ENCODE measurements at regions not wholly inside any gene's neighbourhood (a gene's known extent, or its start where the extent isn't known, plus 50 kb on each side); places are given as distances from the start of the nearest gene placed in this dataset.
A peak's percentile ranks its signal among the peaks of the same experiment; 100 is the strongest.

GRCh38 chr20:61163031-61163430, 89.0 kb upstream of the CDH4 start:
- no peak for DNase-seq (ENCODE audit: extremely low read depth in 1 of 11, low read depth in 9 of 11, low spot score in 4 of 11)

GRCh38 chr20:61166324-61166723, 85.7 kb upstream of the CDH4 start:
- no peak for DNase-seq (ENCODE audit: extremely low read depth in 1 of 11, low read depth in 9 of 11, low spot score in 4 of 11)

- no peak for DNase-seq (ENCODE audit: extremely low read depth in 1 of 11, low read depth in 9 of 11, low spot score in 4 of 11)
Measured at GRCh38 chr20:61168605-61169004, 83.5 kb upstream of the CDH4 start.

GRCh38 chr20:61169874-61170273, 82.2 kb upstream of the CDH4 start:
- DNase-seq (ENCODE audit: extremely low read depth in 1 of 11, low read depth in 9 of 11, low spot score in 4 of 11) = peak in 2 of 11 donors; percentile 63 to 67

GRCh38 chr20:61170496-61171320, 81.4 kb upstream of the CDH4 start:
- no peak for DNase-seq (ENCODE audit: extremely low read depth in 1 of 11, low read depth in 9 of 11, low spot score in 4 of 11)

- DNase-seq (ENCODE audit: extremely low read depth in 1 of 11, low read depth in 9 of 11, low spot score in 4 of 11) = no peak
Measured at GRCh38 chr20:61173267-61173666, 78.8 kb upstream of the CDH4 start.

- DNase-seq (ENCODE audit: extremely low read depth in 1 of 11, low read depth in 9 of 11, low spot score in 4 of 11) = no peak
Measured at GRCh38 chr20:61173961-61174725, 77.9 kb upstream of the CDH4 start.

- no peak for DNase-seq (ENCODE audit: extremely low read depth in 1 of 11, low read depth in 9 of 11, low spot score in 4 of 11)
Measured at GRCh38 chr20:61176874-61177273, 75.2 kb upstream of the CDH4 start.

GRCh38 chr20:61178551-61179071, 73.5 kb upstream of the CDH4 start:
- peak in 3 of 11 donors; percentile 32 to 59 (median 40) for DNase-seq (ENCODE audit: extremely low read depth in 1 of 11, low read depth in 9 of 11, low spot score in 4 of 11)

- DNase-seq (ENCODE audit: extremely low read depth in 1 of 11, low read depth in 9 of 11, low spot score in 4 of 11) = no peak
Measured at GRCh38 chr20:61184194-61184593, 67.9 kb upstream of the CDH4 start.

- DNase-seq (ENCODE audit: extremely low read depth in 1 of 11, low read depth in 9 of 11, low spot score in 4 of 11) = no peak
Measured at GRCh38 chr20:61185181-61185580, 66.9 kb upstream of the CDH4 start.

- no peak for DNase-seq (ENCODE audit: extremely low read depth in 1 of 11, low read depth in 9 of 11, low spot score in 4 of 11)
Measured at GRCh38 chr20:61185841-61186601, 66.0 kb upstream of the CDH4 start.

- DNase-seq (ENCODE audit: extremely low read depth in 1 of 11, low read depth in 9 of 11, low spot score in 4 of 11) = no peak
Measured at GRCh38 chr20:61186771-61187472, 65.1 kb upstream of the CDH4 start.

- DNase-seq (ENCODE audit: extremely low read depth in 1 of 11, low read depth in 9 of 11, low spot score in 4 of 11) = no peak
Measured at GRCh38 chr20:61189534-61189933, 62.5 kb upstream of the CDH4 start.

- DNase-seq (ENCODE audit: extremely low read depth in 1 of 11, low read depth in 9 of 11, low spot score in 4 of 11) = no peak
Measured at GRCh38 chr20:61191096-61191495, 61.0 kb upstream of the CDH4 start.

GRCh38 chr20:61192337-61192950, 59.6 kb upstream of the CDH4 start:
- DNase-seq (ENCODE audit: extremely low read depth in 1 of 11, low read depth in 9 of 11, low spot score in 4 of 11) = peak in 3 of 11 donors; percentile 11 to 18 (median 14)

GRCh38 chr20:61193164-61193563, 58.9 kb upstream of the CDH4 start:
- no peak for DNase-seq (ENCODE audit: extremely low read depth in 1 of 11, low read depth in 9 of 11, low spot score in 4 of 11)

Measured in renal cortex interstitium (tissue), 11 donors.